Fibroblast of the aortic adventitia (primary cell): ENCODE measurements at regions not wholly inside any gene's neighbourhood (a gene's known extent, or its start where the extent isn't known, plus 50 kb on each side); places are given as distances from the start of the nearest gene placed in this dataset.
"Not testable (repeated sequence)": the region's sequence is repeated elsewhere in the genome, so short reads cannot be mapped to it uniquely, and the experiment has no call there.

Source experiments
- DNase-seq: peaks from one replicate; pipeline ENCODE4 v3.0.0-alpha.2; 2010; ENCODE audit warnings: low read depth
- H3K4me3 ChIP-seq: 2 replicates; pipeline ENCODE4 v1.5.1; 2011; ENCODE audit warnings: low read depth, mild to moderate bottlenecking, control low read depth, low read length, moderate library complexity
- CTCF ChIP-seq: IDR thresholded peaks from 2 replicates; pipeline ENCODE4 v1.5.1; 2011; ENCODE audit warnings: mild to moderate bottlenecking, low read length, control low read depth, inconsistent platforms; ENCODE audit not compliant: insufficient read depth

GRCh38 chr2:114293355-114293754 lies 149.1 kb upstream of the DPP10 start:
- no peak overlapping the region for H3K4me3 ChIP-seq
- DNase-seq: no peak
- no peak for TF ChIP-seq CTCF

- no peak for DNase-seq
- no peak for TF ChIP-seq CTCF
- no peak overlapping the region for H3K4me3 ChIP-seq
Measured at GRCh38 chr2:114294741-114295140, 147.7 kb upstream of the DPP10 start.

- DNase-seq, H3K4me3 ChIP-seq: not testable (repeated sequence)
Measured at GRCh38 chr2:114300351-114300750, 142.1 kb upstream of the DPP10 start.

- no peak for DNase-seq
- no peak overlapping the region for H3K4me3 ChIP-seq
- TF ChIP-seq CTCF: no peak
Measured at GRCh38 chr2:114316532-114317300, 125.7 kb upstream of the DPP10 start.

- no peak overlapping the region for H3K4me3 ChIP-seq
- TF ChIP-seq CTCF: no peak
- DNase-seq: no peak
Measured at GRCh38 chr2:114330594-114330993, 111.8 kb upstream of the DPP10 start.

GRCh38 chr2:114331934-114332333 lies 110.5 kb upstream of the DPP10 start:
- no peak for DNase-seq
- no peak overlapping the region for H3K4me3 ChIP-seq
- TF ChIP-seq CTCF: no peak

- no peak overlapping the region for H3K4me3 ChIP-seq
- no peak for DNase-seq
- no peak for TF ChIP-seq CTCF
Measured at GRCh38 chr2:114345246-114345645, 97.2 kb upstream of the DPP10 start.
